Osteoblast (primary cell): ENCODE measurements at regions not wholly inside any gene's neighbourhood (a gene's known extent, or its start where the extent isn't known, plus 50 kb on each side); places are given as distances from the start of the nearest gene placed in this dataset.
"Not testable (repeated sequence)": the region's sequence is repeated elsewhere in the genome, so short reads cannot be mapped to it uniquely, and the experiment has no call there.

ENCODE experiments used
- DNase-seq: peaks from one replicate; pipeline ENCODE4 v3.0.0; 2011; ENCODE audit warnings: low spot score, mixed read lengths; ENCODE audit not compliant: insufficient read length; ENCODE audit errors: missing footprints
- H2AFZ ChIP-seq: 2 replicates; pipeline ENCODE4 v1.6.0; 2011; ENCODE audit warnings: mild to moderate bottlenecking, low read length
- H3K27ac ChIP-seq: 2 replicates; pipeline ENCODE4 v1.5.1; 2011; ENCODE audit warnings: mild to moderate bottlenecking, low read depth, low read length, moderate library complexity
- H3K27me3 ChIP-seq: 2 replicates; pipeline ENCODE4 v1.6.0; 2012; ENCODE audit warnings: mild to moderate bottlenecking, control low read depth, inconsistent platforms, low read length, moderate library complexity; ENCODE audit not compliant: insufficient read depth
- H3K36me3 ChIP-seq: 2 replicates; pipeline ENCODE4 v1.5.1; 2011; ENCODE audit warnings: mild to moderate bottlenecking, low read length, control low read depth, moderate library complexity; ENCODE audit not compliant: insufficient read depth
- H3K4me1 ChIP-seq: 2 replicates; pipeline ENCODE4 v1.5.1; 2011; ENCODE audit warnings: mild to moderate bottlenecking, low read length, control low read depth, moderate library complexity; ENCODE audit not compliant: insufficient read depth
- H3K4me2 ChIP-seq: 2 replicates; pipeline ENCODE4 v1.6.0; 2011; ENCODE audit warnings: mild to moderate bottlenecking, low read length; ENCODE audit not compliant: insufficient read depth
- H3K4me3 ChIP-seq: fragments of 200-600 bp; sonication (generic); 3 replicates; pipeline ENCODE4 v1.5.1; 2012; ENCODE audit warnings: mild to moderate bottlenecking, low read length, inconsistent platforms; ENCODE audit not compliant: insufficient read depth
- H3K79me2 ChIP-seq: 2 replicates; pipeline ENCODE4 v1.6.0; 2012; ENCODE audit warnings: mild to moderate bottlenecking, low read length, control low read depth, inconsistent platforms; ENCODE audit not compliant: insufficient read depth
- H3K9me3 ChIP-seq: 2 replicates; pipeline ENCODE4 v1.5.1; 2011; ENCODE audit warnings: low read depth, low read length, control low read depth
- H4K20me1 ChIP-seq: 2 replicates; pipeline ENCODE4 v1.6.0; 2012; ENCODE audit warnings: mild to moderate bottlenecking, low read length, control low read depth; ENCODE audit not compliant: insufficient read depth
- CTCF ChIP-seq: IDR thresholded peaks from 2 replicates; pipeline ENCODE4 v1.5.1; 2011; ENCODE audit warnings: mild to moderate bottlenecking, low read depth, low read length, moderate library complexity; ENCODE audit errors: extremely low read depth

GRCh38 chr7:142629588-142630260 lies 119.5 kb upstream of the PRSS1 start:
- H3K4me3 ChIP-seq = no peak overlapping the region
- no peak overlapping the region for H3K27ac ChIP-seq
- H3K36me3 ChIP-seq = no peaks in the 10 kb centered on the region
- H4K20me1 ChIP-seq = no peaks in the 10 kb centered on the region
- no peak for TF ChIP-seq CTCF
- peak overlapping the region; percentile 54 for H2AFZ ChIP-seq
- no peaks in the 10 kb centered on the region for H3K9me3 ChIP-seq
- H3K27me3 ChIP-seq = no peaks in the 10 kb centered on the region
- DNase-seq = peak; percentile 82
- peak overlapping the region; percentile 64 for H3K4me2 ChIP-seq
- no peaks in the 10 kb centered on the region for H3K79me2 ChIP-seq
- H3K4me1 ChIP-seq = peaks cover 9% of the 10 kb centered on the region

- Histone ChIP-seq H3K9me3 (no peaks in the 10 kb centered on the region), H3K36me3 (no peaks in the 10 kb centered on the region), H2AFZ (no peak overlapping the region), H3K27ac (no peak overlapping the region), H3K4me1 (peaks cover 9% of the 10 kb centered on the region), H3K4me2 (no peak overlapping the region), H3K27me3 (no peaks in the 10 kb centered on the region), H3K79me2 (no peaks in the 10 kb centered on the region), H3K4me3 (no peak overlapping the region), H4K20me1 (no peaks in the 10 kb centered on the region)
- DNase-seq = no peak
- TF ChIP-seq CTCF = no peak
Observed at GRCh38 chr7:142628945-142629344, 120.3 kb upstream of the PRSS1 start.

GRCh38 chr7:142627223-142627622 lies 122.0 kb upstream of the PRSS1 start:
- H3K27ac ChIP-seq, H3K4me3 ChIP-seq, H2AFZ ChIP-seq, DNase-seq, H3K79me2 ChIP-seq, H3K9me3 ChIP-seq, H3K4me2 ChIP-seq, H4K20me1 ChIP-seq, H3K27me3 ChIP-seq, H3K36me3 ChIP-seq, H3K4me1 ChIP-seq: not testable (repeated sequence)

- Histone ChIP-seq H3K9me3 (no peaks in the 10 kb centered on the region), H3K4me1 (peaks cover 9% of the 10 kb centered on the region), H4K20me1 (no peaks in the 10 kb centered on the region), H3K4me2 (no peak overlapping the region), H2AFZ (no peak overlapping the region), H3K79me2 (no peaks in the 10 kb centered on the region), H3K4me3 (no peak overlapping the region), H3K27ac (no peak overlapping the region), H3K27me3 (no peaks in the 10 kb centered on the region), H3K36me3 (no peaks in the 10 kb centered on the region)
- DNase-seq = no peak
- peak; percentile 72 for TF ChIP-seq CTCF
Observed at GRCh38 chr7:142626420-142627035, 122.7 kb upstream of the PRSS1 start.

- not testable (repeated sequence) for H3K4me1 ChIP-seq, H3K9me3 ChIP-seq, H2AFZ ChIP-seq, H3K4me3 ChIP-seq, H3K27ac ChIP-seq, H3K79me2 ChIP-seq, H3K36me3 ChIP-seq, H3K4me2 ChIP-seq, H4K20me1 ChIP-seq, DNase-seq, H3K27me3 ChIP-seq
Observed at GRCh38 chr7:142625216-142625615, 124.1 kb upstream of the PRSS1 start.
